ENCODE measurements at regions not wholly inside any gene's neighbourhood (a gene's known extent, or its start where the extent isn't known, plus 50 kb on each side); places are given as distances from the start of the nearest gene placed in this dataset.

DNA sequence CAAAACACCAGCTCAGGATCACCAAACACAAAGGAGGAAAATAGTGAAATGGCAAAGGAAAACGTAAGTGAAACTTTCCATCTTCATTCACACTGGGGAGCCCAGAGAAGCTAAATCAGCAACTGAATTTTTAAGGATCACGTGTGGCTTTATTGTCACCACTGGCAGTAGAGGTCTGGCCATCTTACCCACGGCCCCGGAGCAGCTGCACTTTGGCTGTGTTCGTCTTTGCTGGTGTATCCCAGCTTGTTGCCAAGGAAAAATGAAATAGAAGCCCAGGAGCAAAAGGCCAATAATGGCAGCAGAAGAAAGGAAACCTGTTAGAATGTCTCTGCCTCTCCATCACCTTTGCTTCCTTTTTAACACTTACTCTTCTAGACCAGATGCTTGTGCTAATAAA lies 274.7 kb downstream of the FOXO1 start:
- TF ChIP-seq EZH2 (IDR thresholded peaks at IDR 0.05; ENCODE audit: borderline replicate concordance): no peak
- TF ChIP-seq, protein P1, sequence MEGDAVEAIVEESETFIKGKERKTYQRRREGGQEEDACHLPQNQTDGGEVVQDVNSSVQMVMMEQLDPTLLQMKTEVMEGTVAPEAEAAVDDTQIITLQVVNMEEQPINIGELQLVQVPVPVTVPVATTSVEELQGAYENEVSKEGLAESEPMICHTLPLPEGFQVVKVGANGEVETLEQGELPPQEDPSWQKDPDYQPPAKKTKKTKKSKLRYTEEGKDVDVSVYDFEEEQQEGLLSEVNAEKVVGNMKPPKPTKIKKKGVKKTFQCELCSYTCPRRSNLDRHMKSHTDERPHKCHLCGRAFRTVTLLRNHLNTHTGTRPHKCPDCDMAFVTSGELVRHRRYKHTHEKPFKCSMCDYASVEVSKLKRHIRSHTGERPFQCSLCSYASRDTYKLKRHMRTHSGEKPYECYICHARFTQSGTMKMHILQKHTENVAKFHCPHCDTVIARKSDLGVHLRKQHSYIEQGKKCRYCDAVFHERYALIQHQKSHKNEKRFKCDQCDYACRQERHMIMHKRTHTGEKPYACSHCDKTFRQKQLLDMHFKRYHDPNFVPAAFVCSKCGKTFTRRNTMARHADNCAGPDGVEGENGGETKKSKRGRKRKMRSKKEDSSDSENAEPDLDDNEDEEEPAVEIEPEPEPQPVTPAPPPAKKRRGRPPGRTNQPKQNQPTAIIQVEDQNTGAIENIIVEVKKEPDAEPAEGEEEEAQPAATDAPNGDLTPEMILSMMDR (IDR thresholded peaks at IDR 0.05; ENCODE audit: poor library complexity): no peak
- no peak for TF ChIP-seq EZH2phosphoT487 (IDR thresholded peaks at IDR 0.05; ENCODE audit: low read depth, severe bottlenecking, unreplicated experiment)
